22Rv1 (cell line): ENCODE measurements at regions not wholly inside any gene's neighbourhood (a gene's known extent, or its start where the extent isn't known, plus 50 kb on each side); places are given as distances from the start of the nearest gene placed in this dataset.

Experiments used
- CTCF ChIP-seq: fragments of 450-650 bp; IDR thresholded peaks from 2 replicates; pipeline ENCODE4 v1.5.1; 2017; ENCODE audit warnings: mild to moderate bottlenecking
- ZFX ChIP-seq: fragments of 450-650 bp; IDR thresholded peaks from 2 replicates; pipeline ENCODE4 v1.6.1; 2017; ENCODE audit warnings: antibody characterized with exemption, borderline replicate concordance

- TF ChIP-seq CTCF = no peak
- no peak for TF ChIP-seq ZFX
Observed at GRCh38 chr6:3965071-3965718, 113.7 kb downstream of the FAM217A start.
